ENCODE measurements at regions not wholly inside any gene's neighbourhood (a gene's known extent, or its start where the extent isn't known, plus 50 kb on each side); places are given as distances from the start of the nearest gene placed in this dataset.

DNA sequence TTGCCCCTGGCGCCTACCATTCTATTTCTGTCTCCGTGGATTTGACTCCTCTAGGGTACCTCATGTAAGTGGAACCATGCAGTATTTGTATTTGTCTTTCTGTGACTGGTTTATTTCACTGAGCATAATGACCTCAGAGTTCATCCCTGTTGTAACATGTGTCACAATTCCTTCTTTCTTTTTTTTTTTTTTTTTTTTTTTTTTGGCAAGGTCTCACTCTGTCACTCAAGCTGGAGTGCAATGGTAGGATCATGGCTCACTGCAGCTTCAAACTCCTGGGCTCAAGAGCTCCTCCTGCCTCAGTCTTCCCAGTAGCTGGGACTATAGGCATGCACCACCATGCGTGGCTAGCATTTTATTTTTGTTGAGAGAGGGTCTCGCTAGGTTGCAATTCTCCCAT lies 74.0 kb upstream of the SEPTIN5 start:
- no peak for DNase-seq (ENCODE audit: low spot score)

DNA sequence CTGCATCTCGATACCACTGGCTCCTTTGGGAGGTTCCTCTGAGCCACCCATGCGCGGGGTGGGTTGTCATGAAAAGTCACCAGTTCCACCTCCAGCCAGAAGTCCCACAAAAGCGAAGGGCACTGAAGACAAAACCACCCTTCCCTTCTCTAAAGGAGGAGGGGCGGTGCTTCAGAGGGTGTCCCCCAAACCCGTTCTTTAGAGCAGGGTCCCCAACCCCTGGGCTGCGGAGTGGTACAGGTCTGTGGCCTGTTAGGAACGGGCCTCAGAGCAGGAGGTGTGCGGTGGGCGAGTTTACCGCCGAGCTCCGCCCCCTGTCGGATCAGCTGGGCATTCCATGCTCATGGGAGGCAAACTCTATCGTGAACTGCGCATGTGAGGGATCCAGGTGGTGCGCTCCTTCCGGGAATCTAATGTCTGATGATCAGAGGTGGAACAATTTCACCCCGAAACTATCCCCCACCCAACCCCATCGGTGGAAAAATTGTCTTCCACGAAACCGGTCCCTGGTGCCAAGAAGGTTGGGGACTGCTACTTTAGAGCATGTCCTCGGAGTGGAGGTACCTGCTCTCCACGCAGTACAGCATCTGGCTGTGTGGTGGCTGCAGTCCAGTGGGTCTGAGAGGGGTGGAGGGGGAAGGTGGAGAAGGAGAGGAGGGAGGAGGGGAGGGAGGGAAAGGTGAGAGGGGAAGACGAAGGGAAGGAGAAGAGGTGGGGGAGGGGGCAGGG lies 72.9 kb upstream of the SEPTIN5 start:
- DNase-seq (ENCODE audit: low spot score), result peak; percentile 67

DNA sequence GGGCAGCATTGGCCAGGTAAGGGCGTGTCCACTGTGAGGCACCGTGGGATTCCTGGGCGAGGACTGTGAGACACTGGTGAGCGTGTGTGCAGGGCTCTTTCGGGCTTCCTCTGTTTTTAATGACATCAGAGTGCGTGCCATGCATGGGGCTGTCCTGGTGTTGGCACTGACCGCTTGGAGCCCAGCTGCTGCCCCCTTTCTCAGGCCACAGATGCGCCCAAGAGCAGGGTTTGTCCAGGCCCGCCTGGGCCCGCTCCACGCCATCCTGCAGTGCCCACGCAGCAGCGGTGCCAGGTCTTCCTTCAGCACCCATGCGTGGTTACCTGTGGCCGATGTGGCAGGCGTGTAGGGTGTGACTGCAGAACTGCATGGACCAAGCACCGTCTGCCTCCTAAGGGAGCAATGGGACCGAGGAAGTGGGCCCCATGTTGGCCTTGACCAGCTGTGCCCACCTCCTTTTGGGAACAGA lies 72.3 kb upstream of the SEPTIN5 start:
- peak; percentile 60 for DNase-seq (ENCODE audit: low spot score)

DNA sequence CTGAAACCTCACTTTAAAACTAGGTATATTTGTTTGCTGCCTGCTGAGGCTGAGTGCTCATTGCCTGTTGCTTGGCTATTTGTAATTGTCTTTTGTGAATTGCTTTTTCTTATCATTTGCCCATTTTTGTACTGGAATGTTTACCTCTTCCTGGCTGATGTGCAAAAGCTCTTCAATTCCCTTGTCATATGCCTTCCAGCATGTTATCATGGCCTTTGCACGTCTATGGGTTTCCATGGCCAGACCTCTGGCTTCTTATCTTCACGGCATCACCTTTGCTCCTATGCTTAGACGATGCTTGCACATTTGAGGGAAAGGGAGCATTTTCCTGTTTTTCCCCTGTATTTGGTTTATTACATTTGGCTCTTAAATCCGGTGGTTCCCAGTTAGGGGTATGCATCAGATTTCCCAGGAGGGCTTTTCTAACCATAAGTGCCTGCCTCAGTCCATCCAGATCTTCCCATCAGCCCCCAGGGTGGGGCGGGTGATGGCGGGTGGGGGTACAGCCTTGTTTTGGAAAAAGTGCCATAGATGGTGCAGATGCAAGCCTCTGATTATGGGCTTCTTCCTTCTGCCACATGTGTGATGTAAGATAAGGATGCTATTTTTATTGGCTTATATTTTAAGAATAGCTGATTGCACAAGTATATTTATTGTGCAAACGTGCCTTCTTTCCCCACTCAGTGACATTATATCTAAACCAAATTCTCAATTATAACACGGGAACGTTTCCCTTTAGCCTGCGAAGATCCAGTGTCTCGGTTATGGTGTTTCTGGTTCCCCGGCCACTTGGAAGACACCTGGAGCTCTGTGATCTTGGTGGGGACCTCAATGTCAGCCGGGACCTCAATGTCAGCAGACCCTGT lies 70.6 kb upstream of the SEPTIN5 start:
- peak; percentile 72 for DNase-seq (ENCODE audit: low spot score)

DNA sequence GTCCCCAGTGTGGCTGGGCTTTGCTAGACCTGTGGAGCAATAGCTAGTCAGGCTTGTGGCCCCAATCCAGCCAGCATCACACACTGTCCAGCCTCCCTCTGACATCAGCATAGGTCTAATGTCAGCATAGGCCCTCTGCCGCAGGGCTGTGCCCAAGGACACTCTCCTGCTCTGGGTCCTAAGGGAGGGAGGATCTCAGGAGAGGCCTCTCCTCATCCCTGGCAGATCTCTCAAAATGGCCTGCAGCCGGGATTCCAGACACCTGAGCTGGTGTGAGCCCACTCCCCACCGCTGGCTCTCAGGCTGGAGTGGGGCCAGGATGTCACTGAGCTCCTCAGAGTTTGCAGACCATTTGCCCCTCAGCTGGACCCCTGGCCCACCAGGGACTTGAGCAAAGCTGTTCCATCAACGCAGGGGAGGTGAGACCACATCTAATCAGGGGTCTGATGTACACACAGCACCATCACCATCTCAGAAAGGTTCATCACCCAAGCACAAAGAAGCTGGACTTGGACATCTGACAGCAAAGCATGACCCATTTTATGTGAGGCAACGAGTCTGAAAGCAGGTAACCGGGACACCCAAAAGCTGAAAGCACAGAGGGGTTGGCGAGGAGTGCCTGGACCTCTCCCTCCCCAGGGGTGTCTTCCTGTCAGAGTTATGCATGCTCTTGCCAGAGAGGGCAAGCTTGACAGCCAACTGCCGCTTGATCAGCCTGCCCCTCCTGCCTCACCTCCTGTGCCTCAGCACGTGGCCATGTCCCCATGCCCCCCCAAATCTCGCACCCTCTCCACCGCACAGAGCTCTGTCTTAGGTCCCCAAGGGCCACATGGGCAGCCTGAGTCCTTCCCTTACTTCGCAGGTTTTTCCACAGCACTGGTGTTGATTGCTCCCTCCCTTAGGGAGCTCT lies 69.7 kb upstream of the SEPTIN5 start:
- DNase-seq (ENCODE audit: low spot score), result peak; percentile 87

DNA sequence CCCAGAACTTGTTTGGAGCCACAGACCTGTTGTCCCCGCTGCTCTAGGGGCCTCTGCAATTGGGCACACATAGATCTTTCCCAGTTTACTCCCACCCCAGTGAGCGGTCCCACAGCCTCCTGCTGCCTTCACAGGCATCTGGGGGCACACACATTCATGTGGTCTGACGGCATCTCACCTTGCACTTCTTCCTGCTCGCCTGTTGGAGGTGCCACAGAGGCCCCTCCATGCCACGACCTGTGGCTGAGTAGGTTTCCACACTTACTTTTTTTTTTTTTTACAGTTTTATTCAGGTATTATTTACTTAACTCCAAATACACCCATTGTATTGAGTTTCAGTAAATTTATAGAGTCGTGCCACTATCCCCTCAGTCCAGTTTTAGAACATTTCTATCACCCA lies 68.9 kb upstream of the SEPTIN5 start:
- peak; percentile 35 for DNase-seq (ENCODE audit: low spot score)

DNA sequence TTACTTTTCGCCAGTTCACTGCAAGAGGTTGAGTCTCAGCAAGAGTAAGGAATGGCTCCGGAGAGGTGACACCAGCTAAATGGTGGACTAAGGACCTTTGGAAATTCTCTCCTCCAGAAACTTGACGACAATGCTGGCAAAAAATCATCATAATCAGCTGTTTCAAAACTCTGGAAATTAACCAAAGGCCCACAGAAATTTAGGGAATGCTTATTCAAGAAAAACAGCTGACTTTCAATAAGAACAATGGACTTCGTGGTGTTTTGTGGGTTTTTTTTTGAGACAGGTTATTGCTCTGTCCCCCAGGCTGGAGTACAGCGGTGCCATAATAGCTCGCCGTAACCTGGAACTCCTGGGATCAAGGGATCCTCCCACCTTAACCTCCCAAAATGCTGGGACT lies 68.4 kb upstream of the SEPTIN5 start:
- DNase-seq (ENCODE audit: low spot score), result no peak

DNA sequence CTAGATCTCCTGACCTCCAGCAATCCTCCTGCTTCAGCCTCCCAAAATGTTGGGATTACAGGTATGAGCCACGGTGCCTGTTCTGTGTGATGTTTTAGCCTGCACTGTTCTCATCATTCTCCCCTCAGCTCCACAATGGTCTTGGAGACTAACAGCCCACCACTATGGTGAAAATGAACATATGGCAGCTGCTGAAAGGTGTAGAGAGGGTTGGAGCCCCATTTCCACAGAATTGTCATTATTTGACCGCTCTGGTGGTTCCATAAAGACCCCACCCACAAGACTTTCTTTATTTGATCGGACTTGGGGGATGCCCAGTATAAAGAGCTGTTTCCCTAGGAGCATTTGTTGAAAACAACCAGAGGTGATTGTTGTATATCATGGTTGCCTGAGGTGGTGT lies 67.9 kb upstream of the SEPTIN5 start:
- DNase-seq (ENCODE audit: low spot score), result peak; percentile 24

DNA sequence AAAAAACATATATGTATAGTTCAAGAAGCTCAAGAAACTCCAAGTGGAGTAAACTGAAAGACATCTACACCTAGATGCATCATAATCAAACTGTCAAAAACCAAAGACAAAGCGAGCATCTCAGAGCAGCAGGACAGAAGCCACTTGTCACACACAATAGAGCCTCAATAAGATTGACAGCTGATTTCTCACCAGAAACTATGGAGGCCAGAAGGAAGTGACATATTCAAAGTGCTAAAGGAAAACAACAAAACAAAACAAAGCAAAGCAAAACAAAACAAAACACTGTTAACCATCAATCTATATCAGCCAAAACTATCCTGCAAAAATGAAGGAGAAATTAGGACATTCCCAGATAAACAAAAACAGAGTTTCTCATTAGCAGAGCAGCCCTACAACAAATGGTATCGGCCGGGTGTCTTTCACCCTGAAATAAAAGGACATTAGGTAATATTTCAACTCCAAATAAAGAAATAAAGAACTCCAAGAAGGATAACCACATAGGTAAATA lies 65.8 kb upstream of the SEPTIN5 start:
- no peak for DNase-seq (ENCODE audit: low spot score)

DNA sequence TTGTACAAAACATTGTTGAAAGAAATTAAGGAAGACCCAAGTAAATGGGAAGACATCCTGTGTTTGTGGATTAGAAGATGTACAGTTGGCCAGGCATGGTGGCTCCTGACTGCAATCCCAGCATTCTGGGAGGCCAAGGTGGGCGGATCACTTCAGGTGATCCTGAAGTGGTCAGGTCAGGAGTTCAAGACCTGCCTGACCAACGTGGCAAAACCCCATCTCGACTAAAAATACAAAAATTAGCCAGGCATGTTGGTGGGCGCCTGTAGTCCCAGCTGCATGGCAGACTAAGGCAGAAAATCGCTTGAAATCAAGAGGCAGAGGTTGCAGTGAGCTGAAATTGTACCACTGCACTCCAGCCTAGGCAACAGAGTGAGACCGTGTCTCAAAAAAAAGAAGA lies 62.0 kb upstream of the SEPTIN5 start:
- peak; percentile 53 for DNase-seq (ENCODE audit: low spot score)

DNA sequence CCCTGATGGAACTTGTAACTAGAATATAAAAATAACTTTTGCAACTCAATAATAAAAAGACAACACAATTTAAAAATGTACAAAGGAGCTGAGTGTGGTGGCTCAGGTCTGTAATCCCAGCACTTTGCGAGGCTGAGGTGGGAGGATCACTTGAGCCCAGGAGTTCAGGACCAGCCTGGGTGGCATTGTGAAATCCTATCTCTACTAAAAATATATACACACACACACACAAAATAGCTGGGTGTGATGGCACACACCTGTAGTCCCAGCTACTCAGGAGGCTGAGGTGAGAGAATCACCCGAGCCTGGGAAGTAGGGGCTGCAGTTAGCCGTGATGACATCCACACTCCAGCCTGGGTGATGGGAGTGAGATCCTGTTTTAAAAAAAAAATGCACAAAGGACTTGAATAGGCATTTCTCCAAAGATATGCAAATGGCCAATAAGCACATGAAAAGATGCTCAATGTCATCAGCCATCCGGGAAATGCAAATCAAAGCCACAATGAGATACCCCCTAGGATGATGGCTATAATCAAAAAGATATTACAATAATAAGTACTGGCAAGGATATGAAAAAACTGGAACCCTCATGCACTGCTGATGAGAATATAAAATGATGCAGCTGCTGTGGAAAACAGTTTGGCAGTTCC lies 59.8 kb upstream of the SEPTIN5 start:
- DNase-seq (ENCODE audit: low spot score), result no peak

DNA sequence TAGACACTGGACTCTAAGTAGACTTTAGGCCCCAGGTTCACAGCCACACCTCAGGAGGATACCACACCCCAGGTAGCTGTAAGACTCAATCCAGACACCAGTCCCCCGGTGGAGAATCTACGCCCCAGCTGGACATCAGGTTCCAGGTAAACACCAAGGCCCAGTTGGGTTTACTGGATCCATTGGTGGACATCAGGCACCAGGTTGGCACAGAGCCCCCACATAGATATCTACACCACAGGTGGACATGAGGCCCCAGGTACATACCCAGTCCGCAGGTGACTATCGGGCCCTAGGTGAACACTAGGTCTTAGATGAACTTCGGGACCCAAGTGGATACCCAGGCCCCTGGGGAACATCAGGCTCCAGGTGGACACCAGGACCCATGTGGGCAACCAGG lies 58.9 kb upstream of the SEPTIN5 start:
- DNase-seq (ENCODE audit: low spot score), result peak; percentile 51

DNA sequence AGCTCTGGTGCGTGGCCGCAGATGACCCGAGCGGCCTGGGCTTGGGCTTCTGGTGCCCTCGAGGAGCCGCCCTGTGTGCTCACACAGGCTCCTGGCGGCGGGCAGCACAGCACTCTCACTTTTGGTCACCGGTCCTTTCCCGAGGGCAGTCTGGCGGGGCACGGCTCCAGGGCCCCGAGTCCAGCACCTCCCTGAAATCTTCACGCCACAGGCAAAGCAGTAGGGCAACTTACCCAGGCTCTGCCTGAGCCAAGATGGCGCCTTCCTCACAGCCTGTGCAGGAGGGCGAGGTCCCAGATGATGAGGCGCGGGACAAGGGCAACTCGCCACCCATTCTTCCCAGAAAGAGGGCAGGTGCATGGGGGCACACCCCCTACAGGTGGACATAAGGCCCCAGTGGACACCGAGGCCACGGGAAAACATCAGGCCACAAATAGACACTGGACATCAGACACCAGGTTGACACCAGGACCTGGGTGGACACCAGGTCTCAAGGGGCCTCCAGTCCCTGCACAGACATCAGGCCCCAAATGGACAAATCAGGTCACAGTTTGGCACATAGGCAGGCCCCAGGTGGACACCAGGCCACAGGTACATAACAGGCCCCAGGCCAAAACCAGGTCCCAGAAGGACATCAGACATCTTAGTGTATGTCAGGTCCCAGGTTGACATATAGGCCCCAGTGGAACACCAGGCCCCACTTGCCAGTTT lies 57.6 kb upstream of the SEPTIN5 start:
- peak; percentile 72 for DNase-seq (ENCODE audit: low spot score)

DNA sequence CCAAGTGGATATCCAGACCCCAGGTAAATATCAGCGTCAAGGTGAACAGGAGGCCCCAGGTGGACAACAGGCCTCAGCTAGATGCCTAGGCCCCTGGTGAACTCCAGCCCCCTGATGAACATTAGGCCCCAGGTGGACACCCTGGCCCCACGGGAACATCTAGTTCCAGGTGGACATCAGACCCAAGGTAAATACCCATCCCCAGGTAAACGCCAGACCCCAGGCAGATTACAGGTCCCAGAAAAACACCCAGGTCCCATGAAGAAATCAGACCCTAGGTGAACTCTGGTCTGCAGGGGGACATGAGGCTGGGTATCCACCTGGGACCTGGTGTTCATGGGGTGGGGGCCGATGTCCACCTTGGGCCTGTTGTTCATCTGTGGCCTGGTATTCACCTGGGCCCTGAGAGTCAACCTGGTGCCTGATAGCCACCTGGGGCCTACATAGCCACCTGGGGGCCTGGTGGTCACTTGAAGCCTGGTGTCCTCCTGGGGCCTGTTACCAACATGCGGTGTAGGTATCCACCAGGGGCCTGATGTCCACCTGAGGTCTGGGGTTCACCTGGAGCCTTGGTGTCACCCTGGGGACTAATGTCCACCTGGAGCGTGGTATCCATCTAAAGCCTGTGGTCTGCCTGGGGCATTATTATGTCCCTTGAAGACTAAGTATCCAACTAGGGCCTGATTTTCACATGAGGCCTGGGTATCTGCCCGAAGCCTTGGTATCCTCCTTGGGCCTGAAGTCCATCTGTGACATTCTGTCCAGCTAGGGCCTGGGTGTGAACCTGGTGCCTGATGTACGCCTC lies 56.8 kb upstream of the SEPTIN5 start:
- peak; percentile 68 for DNase-seq (ENCODE audit: low spot score)

DNA sequence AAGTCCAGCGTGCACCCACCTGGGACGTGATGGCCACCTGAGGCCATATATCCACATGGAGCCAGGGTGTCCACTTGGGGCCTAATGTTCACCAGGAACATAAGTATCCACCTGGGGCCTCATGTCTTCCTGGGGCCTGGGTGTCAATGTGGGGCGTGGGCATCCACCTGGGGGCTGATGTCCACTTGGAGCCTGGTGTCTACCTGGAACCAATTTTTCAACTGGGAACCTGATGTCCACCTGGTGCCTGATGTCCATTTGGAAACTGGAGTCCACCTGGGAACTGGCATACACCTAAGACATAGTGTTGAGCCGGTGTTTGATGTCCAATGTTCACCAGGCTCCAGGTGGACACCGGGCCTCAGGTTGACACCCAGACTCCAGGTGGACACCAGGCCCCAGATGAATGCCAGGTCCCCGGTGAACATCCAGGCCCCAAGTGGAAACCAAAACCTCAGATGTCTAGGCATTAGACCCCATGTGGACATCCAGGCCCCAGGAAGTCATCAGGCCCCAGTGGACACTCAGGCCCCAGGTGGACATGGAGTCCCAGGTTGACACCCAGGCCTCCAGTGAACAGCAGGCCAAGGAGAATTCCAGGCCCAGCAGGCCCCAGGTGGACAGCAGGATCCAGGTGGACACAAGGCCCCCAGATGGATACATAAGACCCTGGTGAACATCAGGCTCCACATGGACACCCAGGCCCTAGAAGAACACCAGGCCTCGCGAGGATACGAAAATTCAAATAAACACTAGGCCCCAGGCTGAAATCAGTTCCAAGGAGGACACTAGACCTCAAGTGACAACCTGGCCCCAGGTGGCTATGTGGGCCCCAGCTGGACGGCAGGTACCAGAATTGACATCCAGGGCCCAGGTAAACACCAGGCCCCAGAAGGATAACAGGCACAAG lies 56.0 kb upstream of the SEPTIN5 start:
- peak; percentile 74 for DNase-seq (ENCODE audit: low spot score)

DNA sequence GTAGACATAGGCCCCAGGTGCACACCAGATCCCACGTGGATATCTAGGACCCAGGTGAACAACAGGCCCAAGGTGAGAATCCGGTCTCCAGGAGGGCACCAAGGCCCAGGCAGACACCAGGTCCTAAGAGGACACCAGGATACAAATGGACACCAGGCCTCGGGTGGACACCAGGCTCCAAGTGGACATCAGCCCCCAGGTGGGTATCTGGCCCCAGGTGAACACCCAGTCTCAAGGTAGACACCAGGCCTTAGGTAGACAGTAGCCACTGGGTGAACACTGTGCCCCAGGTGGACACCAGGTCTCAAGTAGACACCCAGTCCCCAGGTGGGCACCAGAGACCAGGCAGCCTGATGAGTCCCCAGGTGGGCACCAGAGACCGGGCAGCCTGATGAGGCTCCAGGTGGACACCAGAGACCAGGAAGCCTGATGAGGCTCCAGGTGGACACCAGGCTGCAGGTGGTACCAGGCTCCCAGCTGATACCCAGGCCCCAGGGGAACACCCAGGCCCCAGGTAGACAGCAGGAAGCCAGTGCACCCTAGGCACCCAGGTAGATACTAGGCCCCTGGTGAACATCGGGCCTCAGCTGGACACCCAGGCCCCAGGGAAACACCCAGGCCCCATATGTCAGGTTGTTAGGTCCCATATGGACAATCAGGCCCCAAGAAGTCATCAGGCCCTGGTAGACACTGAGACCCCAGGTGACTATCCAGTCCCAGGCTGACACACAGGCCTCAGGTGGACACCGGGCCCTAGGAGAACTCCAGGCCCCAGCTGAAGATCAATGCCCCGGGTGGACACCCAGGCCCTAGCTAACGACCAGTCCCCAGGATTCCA lies 55.1 kb upstream of the SEPTIN5 start:
- peak; percentile 75 for DNase-seq (ENCODE audit: low spot score)

DNA sequence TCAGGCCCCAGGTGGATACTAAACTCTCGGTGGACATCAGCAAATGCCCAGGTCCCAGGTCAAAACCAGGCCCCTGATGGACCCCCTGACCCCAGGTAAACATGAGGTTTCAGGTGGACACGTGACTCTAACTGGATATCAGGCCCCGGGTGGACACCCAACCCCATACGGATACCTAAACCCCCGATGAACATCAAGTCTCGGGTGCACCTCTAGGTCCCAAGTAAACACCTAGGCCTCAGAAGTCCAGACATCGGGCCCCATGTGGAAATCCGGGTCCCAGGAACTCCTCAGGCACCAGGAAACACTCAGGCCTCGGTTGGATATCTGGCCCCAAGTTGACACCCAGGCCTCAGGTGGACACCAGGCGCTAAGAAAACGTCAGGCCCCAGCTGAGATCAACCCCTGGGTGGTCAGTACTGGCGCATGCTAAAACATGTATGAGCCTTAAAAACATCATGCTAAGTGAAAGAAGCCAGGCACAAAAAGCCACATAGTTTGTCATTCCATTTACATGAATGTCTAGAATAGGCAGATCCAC lies 54.4 kb upstream of the SEPTIN5 start:
- peak; percentile 51 for DNase-seq (ENCODE audit: low spot score)
